VCaP (cell line): ENCODE measurements at regions not wholly inside any gene's neighbourhood (a gene's known extent, or its start where the extent isn't known, plus 50 kb on each side); places are given as distances from the start of the nearest gene placed in this dataset.

Experiments used
- H3K27ac ChIP-seq: fragments of 450-650 bp; 2 replicates; pipeline ENCODE4 v1.5.1; 2017
- CTCF ChIP-seq: fragments of 450-650 bp; conservative IDR thresholded peaks from 2 replicates; pipeline ENCODE4 v1.5.1; 2017; ENCODE audit warnings: mild to moderate bottlenecking, moderate library complexity

- TF ChIP-seq CTCF = no peak
- no peak overlapping the region for H3K27ac ChIP-seq
Observed at GRCh38 chr5:145551714-145552113, 283.4 kb downstream of the PRELID2 start.

- no peak overlapping the region for H3K27ac ChIP-seq
- TF ChIP-seq CTCF = no peak
Observed at GRCh38 chr5:145548097-145548496, 287.0 kb downstream of the PRELID2 start.

GRCh38 chr5:145544401-145544800 lies 290.7 kb downstream of the PRELID2 start:
- no peak overlapping the region for H3K27ac ChIP-seq
- TF ChIP-seq CTCF = no peak

- no peak overlapping the region for H3K27ac ChIP-seq
- TF ChIP-seq CTCF = no peak
Observed at GRCh38 chr5:145543968-145544367, 291.2 kb downstream of the PRELID2 start.

GRCh38 chr5:145540375-145540774 lies 294.8 kb downstream of the PRELID2 start:
- H3K27ac ChIP-seq = no peak overlapping the region
- no peak for TF ChIP-seq CTCF

- no peak overlapping the region for H3K27ac ChIP-seq
- no peak for TF ChIP-seq CTCF
Observed at GRCh38 chr5:145539201-145539600, 295.9 kb downstream of the PRELID2 start.

GRCh38 chr5:145536133-145536532 lies 299.0 kb downstream of the PRELID2 start:
- TF ChIP-seq CTCF = no peak
- no peak overlapping the region for H3K27ac ChIP-seq
